ACC112 (cell line): ENCODE measurements at regions not wholly inside any gene's neighbourhood (a gene's known extent, or its start where the extent isn't known, plus 50 kb on each side); places are given as distances from the start of the nearest gene placed in this dataset.

Experiments
- H2AFZ ChIP-seq: fragments of 200-600 bp; sonication (generic); one replicate; pipeline ENCODE4 v1.6.0; 2017; ENCODE audit warnings: antibody characterized with exemption, low read length; ENCODE audit not compliant: unreplicated experiment
- H3K27ac ChIP-seq: fragments of 200-600 bp; sonication (generic); 2 replicates; pipeline ENCODE4 v1.5.1; 2014; ENCODE audit warnings: low read depth, mild to moderate bottlenecking, antibody characterized with exemption, low read length, moderate library complexity
- H3K27me3 ChIP-seq: fragments of 200-600 bp; sonication (generic); 2 replicates; pipeline ENCODE4 v1.6.1; 2014; ENCODE audit warnings: mild to moderate bottlenecking, antibody characterized with exemption, low read length, moderate library complexity, mixed read lengths; ENCODE audit not compliant: insufficient read depth
- H3K36me3 ChIP-seq: fragments of 200-600 bp; sonication (generic); 2 replicates; pipeline ENCODE4 v1.6.1; 2016; ENCODE audit warnings: mild to moderate bottlenecking, antibody characterized with exemption, low read length, moderate library complexity, mixed read lengths; ENCODE audit not compliant: insufficient read depth
- H3K4me1 ChIP-seq: fragments of 200-600 bp; sonication (generic); one replicate; pipeline ENCODE4 v1.6.1; 2016; ENCODE audit warnings: low read length, mixed read lengths; ENCODE audit not compliant: insufficient read depth, unreplicated experiment, control insufficient read depth
- H3K4me3 ChIP-seq: fragments of 200-600 bp; sonication (generic); 2 replicates; pipeline ENCODE4 v1.5.1; 2014; ENCODE audit warnings: mild to moderate bottlenecking, low read depth, low read length
- H3K79me2 ChIP-seq: fragments of 200-600 bp; sonication (generic); one replicate; pipeline ENCODE4 v1.6.0; 2016; ENCODE audit warnings: low read length; ENCODE audit not compliant: control insufficient read depth, unreplicated experiment, insufficient read depth

GRCh38 chr2:76326636-76327035 is 615.9 kb upstream of the GCFC2 start:
- H3K36me3 ChIP-seq = no peaks in the 10 kb centered on the region
- no peaks in the 10 kb centered on the region for H3K79me2 ChIP-seq
- H3K27me3 ChIP-seq = no peaks in the 10 kb centered on the region
- no peak overlapping the region for H2AFZ ChIP-seq
- no peak overlapping the region for H3K4me3 ChIP-seq
- no peaks in the 10 kb centered on the region for H3K4me1 ChIP-seq
- no peak overlapping the region for H3K27ac ChIP-seq

GRCh38 chr2:76323381-76323780 is 612.7 kb upstream of the GCFC2 start:
- Histone ChIP-seq H2AFZ (no peak overlapping the region), H3K27ac (no peak overlapping the region), H3K4me1 (no peaks in the 10 kb centered on the region), H3K79me2 (no peaks in the 10 kb centered on the region), H3K4me3 (no peak overlapping the region), H3K36me3 (no peaks in the 10 kb centered on the region), H3K27me3 (no peaks in the 10 kb centered on the region)

- Histone ChIP-seq H2AFZ (no peak overlapping the region), H3K4me1 (no peaks in the 10 kb centered on the region), H3K27me3 (no peaks in the 10 kb centered on the region), H3K4me3 (no peak overlapping the region), H3K27ac (no peak overlapping the region), H3K36me3 (no peaks in the 10 kb centered on the region), H3K79me2 (no peaks in the 10 kb centered on the region)
These were observed 610.0 kb upstream of the GCFC2 start for GRCh38 chr2:76320716-76321115.

- Histone ChIP-seq H2AFZ (no peak overlapping the region), H3K27me3 (no peaks in the 10 kb centered on the region), H3K4me1 (no peaks in the 10 kb centered on the region), H3K27ac (no peak overlapping the region), H3K36me3 (no peaks in the 10 kb centered on the region), H3K79me2 (no peaks in the 10 kb centered on the region), H3K4me3 (no peak overlapping the region)
These were observed 608.2 kb upstream of the GCFC2 start for GRCh38 chr2:76318848-76319360.

- no peaks in the 10 kb centered on the region for H3K79me2 ChIP-seq
- no peaks in the 10 kb centered on the region for H3K36me3 ChIP-seq
- no peak overlapping the region for H3K27ac ChIP-seq
- no peaks in the 10 kb centered on the region for H3K27me3 ChIP-seq
- no peak overlapping the region for H2AFZ ChIP-seq
- no peak overlapping the region for H3K4me3 ChIP-seq
- no peaks in the 10 kb centered on the region for H3K4me1 ChIP-seq
These were observed 606.0 kb upstream of the GCFC2 start for GRCh38 chr2:76316691-76317090.

GRCh38 chr2:76314271-76315020 is 603.7 kb upstream of the GCFC2 start:
- Histone ChIP-seq H3K27me3 (no peaks in the 10 kb centered on the region), H3K4me3 (no peak overlapping the region), H3K36me3 (no peaks in the 10 kb centered on the region), H2AFZ (no peak overlapping the region), H3K27ac (no peak overlapping the region), H3K79me2 (no peaks in the 10 kb centered on the region), H3K4me1 (no peaks in the 10 kb centered on the region)

- Histone ChIP-seq H3K4me3 (no peak overlapping the region), H3K27ac (no peak overlapping the region), H3K79me2 (no peaks in the 10 kb centered on the region), H3K36me3 (no peaks in the 10 kb centered on the region), H3K27me3 (no peaks in the 10 kb centered on the region), H3K4me1 (no peaks in the 10 kb centered on the region), H2AFZ (no peak overlapping the region)
These were observed 601.5 kb upstream of the GCFC2 start for GRCh38 chr2:76312236-76312635.

- no peaks in the 10 kb centered on the region for H3K36me3 ChIP-seq
- no peaks in the 10 kb centered on the region for H3K4me1 ChIP-seq
- H3K79me2 ChIP-seq = no peaks in the 10 kb centered on the region
- no peak overlapping the region for H2AFZ ChIP-seq
- H3K27me3 ChIP-seq = no peaks in the 10 kb centered on the region
- no peak overlapping the region for H3K4me3 ChIP-seq
- no peak overlapping the region for H3K27ac ChIP-seq
These were observed 601.0 kb upstream of the GCFC2 start for GRCh38 chr2:76311728-76312127.

- H3K79me2 ChIP-seq = no peaks in the 10 kb centered on the region
- no peaks in the 10 kb centered on the region for H3K4me1 ChIP-seq
- H2AFZ ChIP-seq = no peak overlapping the region
- no peak overlapping the region for H3K4me3 ChIP-seq
- no peaks in the 10 kb centered on the region for H3K36me3 ChIP-seq
- H3K27me3 ChIP-seq = no peaks in the 10 kb centered on the region
- no peak overlapping the region for H3K27ac ChIP-seq
These were observed 600.3 kb upstream of the GCFC2 start for GRCh38 chr2:76310894-76311633.

GRCh38 chr2:76307495-76307894 is 596.8 kb upstream of the GCFC2 start:
- no peaks in the 10 kb centered on the region for H3K36me3 ChIP-seq
- H3K4me1 ChIP-seq = no peaks in the 10 kb centered on the region
- H3K27ac ChIP-seq = no peak overlapping the region
- H3K79me2 ChIP-seq = no peaks in the 10 kb centered on the region
- no peaks in the 10 kb centered on the region for H3K27me3 ChIP-seq
- H2AFZ ChIP-seq = no peak overlapping the region
- no peak overlapping the region for H3K4me3 ChIP-seq

GRCh38 chr2:76298041-76298440 is 587.3 kb upstream of the GCFC2 start:
- Histone ChIP-seq H3K4me1 (no peaks in the 10 kb centered on the region), H3K27ac (no peak overlapping the region), H3K79me2 (no peaks in the 10 kb centered on the region), H3K27me3 (no peaks in the 10 kb centered on the region), H3K4me3 (no peak overlapping the region), H3K36me3 (no peaks in the 10 kb centered on the region), H2AFZ (no peak overlapping the region)
